HG03159 (cell line): ENCODE measurements at regions not wholly inside any gene's neighbourhood (a gene's known extent, or its start where the extent isn't known, plus 50 kb on each side); places are given as distances from the start of the nearest gene placed in this dataset.
"Not testable (repeated sequence)": the region's sequence is repeated elsewhere in the genome, so short reads cannot be mapped to it uniquely, and the experiment has no call there.

Experiments used
- ATAC-seq: cut with Tn5 transposase; IDR thresholded peaks from one replicate; pipeline ENCODE4 v1.9.1; 2021; ENCODE audit warnings: mild to moderate bottlenecking, moderate library complexity; ENCODE audit not compliant: unreplicated experiment

DNA sequence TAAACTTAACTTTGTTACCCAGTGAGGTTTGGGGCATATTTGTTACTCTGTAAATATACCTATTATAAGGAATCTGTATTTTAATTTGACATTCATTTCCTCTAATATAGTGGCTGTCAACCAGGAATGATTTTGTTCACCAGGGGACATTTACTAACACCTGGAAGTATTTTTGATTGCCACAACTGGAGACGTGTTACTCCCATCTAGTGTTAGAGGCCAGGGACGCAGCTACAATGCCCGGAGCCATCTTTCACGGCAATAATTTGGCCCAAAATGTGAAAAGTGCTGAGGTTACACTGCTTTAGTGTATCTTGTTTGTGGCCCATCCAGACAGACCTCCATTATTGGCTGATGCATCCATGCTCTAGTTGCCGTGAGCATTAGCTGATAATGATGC lies 881.3 kb upstream of the ATXN7L3B start:
- ATAC-seq, result no peak

DNA sequence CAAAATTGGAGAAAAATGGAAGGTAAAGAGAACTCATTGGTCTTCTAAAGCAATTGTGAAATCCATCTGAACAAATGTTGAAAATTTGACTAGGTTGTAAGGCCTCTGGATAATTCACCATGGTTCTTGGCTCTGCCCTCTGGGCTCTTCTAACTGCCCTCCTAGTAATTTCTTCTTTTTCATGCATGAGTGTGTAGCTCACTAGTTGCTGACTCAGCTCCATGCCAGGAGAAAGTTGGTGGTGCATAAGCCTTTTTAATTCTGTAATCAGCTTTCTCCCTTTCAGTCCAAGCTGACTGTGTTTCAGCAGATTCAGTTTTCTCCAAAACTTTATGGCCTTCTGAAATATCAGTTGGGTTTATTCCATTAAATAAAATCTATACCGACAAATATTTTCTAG lies 877.8 kb upstream of the ATXN7L3B start:
- no peak for ATAC-seq

DNA sequence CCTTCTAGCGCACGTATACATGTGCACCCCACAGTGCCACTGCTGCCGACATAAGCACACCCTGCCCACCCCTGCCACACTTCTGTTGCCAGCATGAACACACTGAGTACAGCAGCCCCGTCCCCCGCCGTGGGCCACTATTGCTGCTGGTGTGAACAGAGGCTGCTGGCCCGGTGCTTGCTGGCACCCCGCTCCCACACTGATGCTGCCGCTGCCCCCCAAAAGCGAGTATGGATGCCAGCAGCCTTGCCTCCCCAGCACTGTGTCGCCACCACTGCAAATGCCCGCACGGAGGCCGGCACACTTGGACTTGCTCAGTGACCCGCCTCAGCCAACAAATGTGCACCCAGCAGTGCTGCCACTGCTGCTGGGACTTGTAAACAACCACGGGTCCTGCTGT lies 872.4 kb upstream of the ATXN7L3B start:
- ATAC-seq, result no peak

DNA sequence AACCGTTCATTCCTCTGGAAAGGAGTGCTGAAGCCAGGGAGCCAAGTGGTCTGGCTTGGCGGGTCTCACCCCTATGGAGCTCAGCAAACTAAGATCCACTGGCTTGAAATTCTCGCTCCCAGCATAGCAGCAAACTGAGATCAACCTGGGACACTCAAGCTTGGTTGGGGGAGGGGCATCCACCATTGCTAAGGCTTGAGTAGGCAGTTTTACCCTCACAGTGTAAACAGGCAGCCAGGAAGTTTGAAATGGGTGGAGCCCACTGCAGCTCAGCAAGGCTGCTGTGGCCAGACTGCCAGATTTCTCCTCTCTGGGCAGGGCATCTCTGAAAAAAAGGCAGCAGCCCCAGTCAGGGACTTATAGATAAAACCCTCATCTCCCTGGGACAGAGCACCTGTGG lies 866.1 kb upstream of the ATXN7L3B start:
- ATAC-seq, result not testable (repeated sequence)

DNA sequence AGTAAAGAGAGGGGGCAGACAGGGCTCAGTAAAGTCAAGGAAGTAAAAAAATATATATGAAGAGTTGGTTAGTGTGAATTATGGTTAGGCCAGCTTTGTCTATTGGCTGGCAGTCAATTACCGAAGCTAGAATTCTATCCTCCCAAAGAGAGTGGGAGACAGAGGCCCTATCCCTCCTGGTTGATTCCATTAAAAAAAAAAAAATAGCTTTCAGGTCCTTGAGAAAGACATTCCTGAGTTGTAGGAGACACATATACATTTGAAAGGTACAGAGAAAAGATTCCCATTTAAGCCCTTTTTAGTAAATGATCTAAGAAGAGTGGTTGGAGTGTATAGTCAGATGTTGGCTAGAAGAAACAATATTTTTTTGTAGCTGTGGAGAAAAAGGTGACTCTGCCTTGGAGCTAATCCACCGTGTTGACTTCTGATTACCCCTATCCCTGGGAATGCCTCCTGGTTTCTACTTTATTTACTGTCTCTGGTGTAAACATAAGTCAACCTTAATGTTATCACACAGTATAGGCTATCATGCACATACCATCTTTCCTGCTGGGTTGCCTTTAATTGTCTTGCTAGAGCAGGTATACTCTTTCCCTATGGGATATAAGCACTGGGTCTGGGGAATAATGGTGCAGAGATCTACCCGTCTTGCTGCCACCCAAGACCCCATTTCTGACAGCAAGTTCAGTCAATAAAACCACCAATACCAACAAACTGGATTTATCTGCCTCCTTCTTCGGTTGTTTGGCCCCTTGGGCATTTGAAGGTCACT lies 859.9 kb upstream of the ATXN7L3B start:
- ATAC-seq, result no peak

DNA sequence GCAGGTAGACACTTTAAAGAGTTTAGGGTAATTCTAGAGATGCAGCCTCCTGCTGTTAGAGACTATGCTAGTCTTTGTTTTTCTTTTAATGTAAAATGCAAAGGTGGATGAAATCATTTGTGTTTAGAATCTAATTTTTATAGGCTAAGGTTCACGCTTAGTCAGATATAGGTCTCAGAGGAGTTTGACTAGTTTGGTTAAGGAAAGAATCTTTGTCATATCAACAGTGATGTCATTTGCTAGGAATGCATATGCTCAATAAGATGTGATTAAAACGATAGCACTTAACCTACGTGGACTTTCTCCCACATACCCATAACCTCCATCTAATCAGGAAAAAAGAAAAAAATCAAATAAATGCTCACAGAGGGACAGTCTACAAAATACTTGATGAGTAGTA lies 859.3 kb upstream of the ATXN7L3B start:
- ATAC-seq, result no peak

DNA sequence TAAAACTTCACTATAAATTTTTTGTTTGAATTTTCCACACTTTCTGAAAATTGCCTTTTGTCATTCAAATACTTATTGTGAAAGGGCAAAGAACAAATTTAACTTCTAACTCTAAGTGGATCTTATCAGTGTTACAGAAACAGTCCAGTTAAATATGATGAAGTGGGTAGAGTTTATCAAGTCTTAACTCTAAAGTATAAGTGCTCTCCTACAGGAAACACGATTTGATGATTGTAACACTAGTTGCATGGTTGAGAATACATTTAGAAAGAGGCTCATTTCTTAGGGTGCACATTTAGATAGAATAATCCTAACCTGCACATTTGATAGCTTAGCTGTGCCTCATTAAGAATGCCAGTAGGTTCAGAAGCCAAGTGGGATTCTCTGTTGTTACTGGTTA lies 838.3 kb upstream of the ATXN7L3B start:
- ATAC-seq, result no peak

DNA sequence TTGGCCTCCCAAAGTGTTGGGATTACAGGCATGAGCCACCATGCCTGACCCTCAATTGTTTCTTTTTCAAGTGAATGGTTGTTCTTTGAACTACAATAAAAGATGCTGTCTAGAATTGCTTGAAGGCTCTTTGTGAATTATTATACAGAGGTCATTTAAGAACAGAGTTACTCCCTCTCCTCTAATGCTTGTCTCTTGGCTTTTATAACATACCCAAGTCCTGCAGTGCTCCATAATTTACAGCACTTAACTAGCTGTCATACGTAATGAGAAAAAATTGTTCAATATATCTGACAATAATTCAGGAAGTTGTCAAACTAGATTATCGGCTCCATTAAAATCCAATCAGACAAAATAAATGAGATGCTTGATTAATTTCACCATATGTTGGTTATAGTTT lies 823.0 kb upstream of the ATXN7L3B start:
- no peak for ATAC-seq

DNA sequence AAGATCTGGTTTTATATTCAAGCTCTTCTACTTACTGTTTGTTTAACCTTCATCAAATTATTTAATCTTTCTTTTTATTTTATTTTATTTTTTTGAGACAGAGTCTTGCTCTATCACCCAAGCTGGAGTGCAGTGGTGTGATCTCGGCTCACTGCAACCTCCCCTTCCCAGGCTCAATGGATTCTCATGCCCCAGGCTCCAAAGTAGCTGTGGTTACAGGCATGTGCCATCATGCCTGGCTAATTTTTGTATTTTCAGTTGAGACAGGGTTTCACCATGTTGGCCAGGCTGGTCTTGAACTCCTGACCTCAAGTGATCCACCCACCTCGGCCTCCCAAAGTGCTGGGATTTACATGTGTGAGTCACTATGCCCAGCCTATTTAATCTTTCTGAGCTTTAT lies 821.5 kb upstream of the ATXN7L3B start:
- ATAC-seq, result not testable (repeated sequence)

DNA sequence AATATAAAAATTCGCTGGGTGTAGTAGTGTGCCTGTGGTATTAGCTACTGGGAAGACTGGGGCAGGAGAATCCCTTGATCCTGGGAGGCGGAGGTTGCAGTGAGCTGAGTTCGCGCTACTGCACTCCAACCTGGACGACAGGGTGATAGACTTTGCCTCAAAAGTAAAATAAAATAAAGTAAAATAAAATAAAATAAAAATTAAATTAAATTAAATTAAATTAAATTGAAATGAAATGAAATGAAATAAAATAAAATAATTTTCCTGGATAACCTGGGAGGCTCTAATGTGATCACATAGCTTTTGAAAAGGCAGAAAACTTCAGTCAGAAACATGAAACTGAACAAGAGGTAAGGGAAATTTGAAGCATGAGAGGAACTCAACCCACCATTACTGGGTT lies 818.4 kb upstream of the ATXN7L3B start:
- ATAC-seq, result no peak

DNA sequence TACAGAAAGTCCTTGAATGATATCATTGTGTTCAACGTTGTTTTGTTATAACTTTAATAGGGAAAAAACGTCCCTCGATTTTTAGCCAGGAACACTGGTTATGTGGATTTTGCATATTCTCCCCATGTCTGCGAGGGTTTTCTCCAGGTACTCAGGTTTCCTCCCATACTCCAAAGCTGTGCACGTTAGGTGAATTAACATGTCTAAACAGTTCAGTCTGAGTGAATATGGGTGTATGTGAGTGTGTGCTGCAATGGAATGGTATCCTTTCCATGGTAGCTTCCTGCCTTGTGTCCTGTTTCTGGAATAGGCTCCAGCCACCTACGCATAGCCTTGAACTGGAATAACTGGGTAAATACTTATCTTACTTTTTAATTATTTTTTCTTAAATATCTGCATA lies 810.8 kb upstream of the ATXN7L3B start:
- ATAC-seq, result no peak

DNA sequence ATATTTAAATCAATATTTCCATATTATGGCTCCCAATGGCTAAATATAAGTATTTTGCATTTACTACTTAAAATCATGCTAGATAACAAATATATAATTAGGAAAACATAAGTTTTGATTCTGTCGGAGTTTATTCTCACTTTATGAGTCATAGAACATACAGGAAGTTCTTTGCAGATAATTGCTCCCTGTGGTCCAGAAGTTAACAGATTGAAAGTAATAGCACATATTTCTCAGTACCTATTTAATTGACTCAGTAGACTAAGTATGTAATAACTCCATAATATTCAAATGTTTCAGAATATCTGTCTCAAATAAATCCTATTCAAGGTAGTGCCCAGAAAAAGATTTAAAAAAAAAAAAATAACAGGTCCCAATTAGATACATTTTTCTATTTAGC lies 806.0 kb upstream of the ATXN7L3B start:
- ATAC-seq, result no peak

DNA sequence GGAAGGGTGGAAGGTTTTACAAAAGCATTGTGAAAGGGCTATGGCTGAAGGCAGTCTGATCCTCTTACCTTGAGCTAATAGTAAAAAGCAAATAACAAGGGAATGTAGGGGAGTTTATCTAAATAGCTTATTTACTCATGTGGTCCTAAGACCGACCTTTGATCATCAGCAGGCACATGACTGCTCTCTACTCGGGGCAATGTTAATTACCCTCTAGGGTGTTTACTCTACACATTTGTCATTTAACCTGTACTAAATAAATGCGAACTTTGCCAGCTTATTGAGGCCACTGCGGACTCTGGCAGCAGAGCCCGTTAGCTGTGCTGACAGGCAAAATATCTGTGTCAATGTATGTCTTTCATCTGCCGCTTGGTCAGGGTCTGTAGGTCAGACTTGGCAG lies 768.3 kb upstream of the ATXN7L3B start:
- ATAC-seq, result no peak

DNA sequence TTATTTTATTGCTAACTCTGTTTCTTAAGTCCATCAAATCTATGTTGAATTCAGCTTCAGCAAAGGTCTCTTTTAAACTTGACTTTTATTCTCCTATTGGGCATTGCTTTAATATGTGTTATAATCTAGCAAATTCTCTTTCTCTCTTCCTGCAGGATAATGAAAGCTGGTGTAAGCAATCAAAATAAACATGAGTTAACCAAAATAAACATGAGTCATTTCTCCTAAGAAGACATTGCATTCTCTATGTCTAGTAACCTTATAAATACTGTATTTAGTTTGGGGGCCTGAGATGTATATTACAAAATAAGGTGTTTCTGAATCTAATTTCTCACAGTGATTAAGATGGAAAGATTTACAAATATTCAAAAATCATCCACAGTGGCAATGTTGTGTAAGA lies 739.1 kb upstream of the ATXN7L3B start:
- no peak for ATAC-seq

DNA sequence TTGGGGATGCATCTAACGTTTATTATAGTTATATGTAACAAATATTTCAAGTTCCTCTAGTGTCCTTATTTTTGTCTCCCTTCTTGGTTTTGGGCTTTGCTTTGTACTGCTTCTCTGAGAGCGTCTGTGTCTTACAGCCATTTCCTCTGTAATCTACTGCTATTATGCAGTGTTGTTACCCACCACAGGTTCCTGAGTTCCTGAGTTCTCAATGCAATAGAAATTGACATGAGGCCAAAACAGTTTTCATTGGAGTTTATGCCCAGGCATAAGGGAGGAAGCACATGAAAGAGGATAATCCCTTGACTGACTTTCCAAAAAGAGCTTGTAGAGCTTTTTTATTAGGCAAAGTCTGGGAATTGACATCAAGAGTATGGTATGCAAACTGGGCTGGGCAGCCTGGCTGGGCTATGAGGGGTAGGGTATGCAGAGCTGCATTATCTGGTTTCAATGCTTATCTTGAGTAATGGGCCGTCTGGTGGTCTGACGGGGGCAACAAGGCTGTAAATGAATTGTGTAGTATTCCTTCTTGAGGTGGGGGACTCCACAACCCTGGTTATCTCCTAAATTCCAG lies 722.5 kb upstream of the ATXN7L3B start:
- ATAC-seq, result no peak

DNA sequence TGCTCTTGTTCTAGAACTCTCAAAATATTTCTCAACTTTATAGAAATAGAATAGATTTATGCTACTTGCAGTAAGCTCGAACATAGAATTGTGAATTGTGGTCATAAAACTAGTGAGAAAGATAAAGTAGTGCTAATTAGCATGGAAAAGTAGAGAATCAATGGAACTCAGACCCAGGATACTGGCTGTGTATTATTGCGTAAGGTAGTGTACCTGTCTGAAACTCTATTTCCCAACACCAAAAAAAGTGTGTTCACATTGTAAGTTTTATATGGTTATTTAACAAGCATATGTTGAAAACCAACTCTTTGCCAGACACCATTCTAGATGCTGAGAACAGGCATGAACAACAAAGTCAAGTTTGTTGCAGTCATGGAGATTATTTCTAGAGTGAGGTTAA lies 720.5 kb upstream of the ATXN7L3B start:
- ATAC-seq, result no peak

DNA sequence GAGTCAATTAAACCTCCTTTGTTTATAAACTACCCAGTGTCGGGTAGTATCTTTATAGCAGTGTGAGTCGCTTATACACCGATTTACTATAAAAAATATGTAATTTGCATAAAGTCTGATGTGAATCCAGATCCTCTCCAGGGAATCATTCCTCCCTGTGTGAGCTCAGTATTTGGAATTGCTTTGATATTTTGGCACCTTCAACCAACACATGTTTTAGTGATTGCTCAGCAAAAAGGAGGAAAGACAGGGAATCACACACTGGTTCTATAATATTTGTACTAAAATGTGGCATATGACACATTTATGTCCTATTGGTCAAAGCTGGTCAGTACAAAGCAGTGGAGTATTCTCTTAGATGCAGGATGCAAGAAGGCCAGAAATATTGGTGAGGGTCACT lies 703.9 kb upstream of the ATXN7L3B start:
- ATAC-seq, result no peak

DNA sequence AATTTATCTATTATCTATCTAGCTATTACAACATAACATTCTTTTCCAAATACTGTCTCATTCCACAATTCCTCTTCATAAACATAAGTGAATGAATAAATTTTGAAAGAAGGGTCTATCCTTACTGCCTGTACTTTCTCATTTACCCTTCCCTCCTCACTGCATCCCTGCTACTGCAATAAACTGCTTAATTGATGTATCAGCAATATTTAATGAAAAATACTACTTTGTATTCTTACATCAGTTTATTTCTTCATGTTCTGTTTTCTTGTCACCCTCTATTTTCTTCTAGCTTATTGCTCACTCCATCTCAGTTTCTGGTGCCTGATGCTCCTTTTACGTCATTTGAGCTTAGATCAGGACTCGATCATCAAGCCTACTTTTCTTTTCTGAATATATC lies 695.7 kb upstream of the ATXN7L3B start:
- no peak for ATAC-seq

DNA sequence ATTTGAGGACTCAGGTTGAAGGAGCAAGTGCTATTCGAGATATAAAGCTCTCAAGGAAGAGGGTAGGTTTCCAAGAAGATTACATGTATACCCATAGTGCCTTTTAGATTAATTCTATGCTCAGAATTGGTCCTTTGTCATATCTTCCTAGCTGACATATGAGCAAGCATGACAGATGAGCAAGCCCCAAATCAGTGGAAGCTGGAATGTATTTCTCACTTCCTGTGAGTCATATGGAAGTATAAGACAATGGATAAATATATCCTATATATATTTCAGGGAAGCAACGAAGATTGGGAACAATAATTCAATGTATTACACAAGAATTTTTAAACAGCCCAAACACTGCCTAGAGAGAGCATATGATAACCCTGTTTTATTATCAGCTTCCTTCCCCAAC lies 674.1 kb upstream of the ATXN7L3B start:
- ATAC-seq, result no peak

DNA sequence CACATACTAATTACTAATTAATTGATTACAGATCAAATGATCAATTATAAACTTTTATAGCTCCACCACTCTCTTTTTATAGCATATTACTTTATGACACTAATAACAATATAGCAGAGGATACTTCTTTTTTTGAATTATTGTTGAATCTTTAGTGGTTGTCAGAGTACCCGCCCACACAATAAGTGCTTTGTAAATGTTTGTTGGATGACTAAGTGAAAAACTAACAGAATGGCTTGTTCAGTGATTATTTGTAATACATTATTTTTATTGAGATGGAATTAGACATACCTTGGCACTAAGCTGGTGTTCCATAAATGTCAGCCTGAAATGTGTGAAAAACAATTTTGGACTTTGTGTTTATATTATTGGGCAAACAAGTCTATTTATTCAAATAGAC lies 670.5 kb upstream of the ATXN7L3B start:
- ATAC-seq, result no peak

DNA sequence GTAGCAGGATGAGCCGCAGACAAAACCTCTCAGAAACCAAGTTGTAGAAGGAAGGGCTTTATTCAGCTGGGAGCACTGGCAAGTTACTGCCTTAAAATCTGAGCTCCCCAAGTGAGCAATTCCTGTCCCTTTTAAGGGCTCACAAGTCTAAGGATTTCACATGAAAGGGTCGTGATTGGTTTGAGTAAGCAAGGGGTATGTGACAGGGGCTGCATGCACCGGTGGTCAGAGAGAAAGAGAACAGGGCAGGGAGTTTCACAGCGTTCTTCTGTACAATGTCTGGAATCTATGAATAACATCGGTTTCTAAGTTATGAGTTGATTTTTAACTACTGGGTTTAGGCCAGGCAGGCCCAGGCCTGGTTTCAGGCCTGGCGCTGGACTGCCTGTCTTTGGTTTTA lies 660.3 kb upstream of the ATXN7L3B start:
- ATAC-seq, result not testable (repeated sequence)

DNA sequence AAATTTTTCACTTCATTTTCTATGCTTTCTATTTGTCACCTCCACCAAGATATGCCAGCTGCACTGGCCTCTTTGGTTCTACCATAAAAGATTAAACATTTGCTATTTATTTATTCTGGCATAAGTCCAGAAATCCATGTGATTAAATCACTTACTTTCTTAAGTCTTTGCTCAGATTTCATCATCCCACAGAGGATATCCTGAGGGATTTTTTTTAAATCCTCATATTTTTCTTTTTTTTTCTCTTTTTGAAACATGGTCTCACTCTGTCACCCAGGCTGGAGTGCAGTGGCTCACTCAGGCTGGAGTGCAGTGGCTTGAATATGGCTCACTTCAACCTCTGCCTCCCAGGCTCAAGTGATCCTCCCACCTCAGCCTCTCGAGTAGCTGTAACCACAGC lies 645.4 kb upstream of the ATXN7L3B start:
- ATAC-seq, result no peak

DNA sequence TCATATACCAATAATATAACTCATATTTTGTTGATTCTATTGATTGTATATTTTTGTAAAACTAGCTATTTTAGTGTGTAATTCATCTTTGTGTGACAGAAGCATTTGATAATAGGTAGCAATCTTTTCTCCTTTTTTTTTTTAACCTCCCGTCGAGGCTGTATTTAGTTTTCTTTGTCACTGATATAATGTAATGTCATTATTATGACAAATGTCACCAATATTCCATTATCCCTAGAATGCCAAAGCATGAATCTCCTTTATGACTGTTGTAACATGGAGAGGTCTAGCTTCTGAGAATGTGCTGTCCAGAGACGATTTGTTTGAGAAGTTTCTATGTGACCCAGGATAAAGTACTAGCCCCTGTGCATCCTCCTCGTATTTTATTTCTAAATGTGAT lies 639.0 kb upstream of the ATXN7L3B start:
- ATAC-seq, result no peak
